Muscle of leg (tissue), 3 donors: ENCODE measurements at regions not wholly inside any gene's neighbourhood (a gene's known extent, or its start where the extent isn't known, plus 50 kb on each side); places are given as distances from the start of the nearest gene placed in this dataset.

ENCODE experiments used
- DNase-seq: peaks from one replicate; pipeline ENCODE4 v3.0.0; 2013
- H3K27ac ChIP-seq: one replicate; pipeline ENCODE4 v1.5.1; 2013; ENCODE audit warnings: mild to moderate bottlenecking, low read length, control low read depth
- H3K27me3 ChIP-seq: one replicate; pipeline ENCODE4 v1.6.1; 2013; ENCODE audit warnings: low read length; ENCODE audit not compliant: control insufficient read depth, insufficient read depth
- H3K36me3 ChIP-seq: one replicate; pipeline ENCODE4 v1.6.1; 2013; ENCODE audit warnings: low read length; ENCODE audit not compliant: control insufficient read depth, insufficient read depth
- H3K4me1 ChIP-seq: one replicate; pipeline ENCODE4 v1.6.1; 2013; ENCODE audit warnings: low read length; ENCODE audit not compliant: control insufficient read depth, insufficient read depth
- H3K4me3 ChIP-seq: one replicate; pipeline ENCODE4 v1.5.1; 2013; ENCODE audit warnings: low read length, control low read depth
- H3K9me3 ChIP-seq: replicated peaks from 2 replicates; pipeline ENCODE4 v1.6.1; 2013; ENCODE audit warnings: low read depth, low read length; ENCODE audit not compliant: control insufficient read depth
- WGBS: methylation state at CpG from one replicate; pipeline ENCODE4 v1.1.5; 2013; ENCODE audit warnings: missing lambda C conversion rate; ENCODE audit not compliant: insufficient coverage; 5-methylcytosine and 5-hydroxymethylcytosine counted together

- Histone ChIP-seq H3K27ac (no peak overlapping the region), H3K36me3 (no peaks in the 10 kb centered on the region), H3K4me3 (no peak overlapping the region), H3K27me3 (no peaks in the 10 kb centered on the region), H3K4me1 (peaks cover 28% of the 10 kb centered on the region), H3K9me3 (no peaks in the 10 kb centered on the region)
- DNase-seq, result no peak
- WGBS, result 82% methylated on average over 2 of the region's 3 CpGs
Observed at GRCh38 chr1:67937010-67937409, 103.7 kb upstream of the GNG12 start.

- Histone ChIP-seq H3K4me3 (no peak overlapping the region), H3K9me3 (no peaks in the 10 kb centered on the region), H3K27ac (no peak overlapping the region), H3K4me1 (peaks cover 28% of the 10 kb centered on the region), H3K27me3 (no peaks in the 10 kb centered on the region), H3K36me3 (no peaks in the 10 kb centered on the region)
- no peak for DNase-seq
- WGBS, result no CpG with 5 or more reads among the region's 1 CpG
Observed at GRCh38 chr1:67935560-67935959, 102.3 kb upstream of the GNG12 start.

GRCh38 chr1:67931198-67931597 lies 97.9 kb upstream of the GNG12 start:
- Histone ChIP-seq H3K4me1 (no peaks in the 10 kb centered on the region), H3K9me3 (no peaks in the 10 kb centered on the region), H3K36me3 (no peaks in the 10 kb centered on the region), H3K4me3 (no peak overlapping the region), H3K27ac (no peak overlapping the region), H3K27me3 (no peaks in the 10 kb centered on the region)
- no CpG with 5 or more reads among the region's 3 CpGs for WGBS
- DNase-seq, result no peak

GRCh38 chr1:67923074-67923473 lies 89.8 kb upstream of the GNG12 start:
- no peak overlapping the region for H3K4me3 ChIP-seq
- no peaks in the 10 kb centered on the region for H3K4me1 ChIP-seq
- H3K9me3 ChIP-seq, result no peaks in the 10 kb centered on the region
- no CpG with 5 or more reads among the region's 1 CpG for WGBS
- no peak for DNase-seq
- no peaks in the 10 kb centered on the region for H3K36me3 ChIP-seq
- no peak overlapping the region for H3K27ac ChIP-seq
- H3K27me3 ChIP-seq, result no peaks in the 10 kb centered on the region

GRCh38 chr1:67921725-67922489 lies 88.6 kb upstream of the GNG12 start:
- Histone ChIP-seq H3K9me3 (no peaks in the 10 kb centered on the region), H3K27ac (no peak overlapping the region), H3K4me3 (no peak overlapping the region), H3K36me3 (no peaks in the 10 kb centered on the region), H3K4me1 (no peaks in the 10 kb centered on the region), H3K27me3 (no peaks in the 10 kb centered on the region)
- 100% methylated on average over 1 of the region's 4 CpGs for WGBS
- DNase-seq, result no peak

GRCh38 chr1:67919274-67920072 lies 86.2 kb upstream of the GNG12 start:
- Histone ChIP-seq H3K27ac (no peak overlapping the region), H3K4me1 (no peaks in the 10 kb centered on the region), H3K27me3 (no peaks in the 10 kb centered on the region), H3K9me3 (no peaks in the 10 kb centered on the region), H3K4me3 (no peak overlapping the region), H3K36me3 (no peaks in the 10 kb centered on the region)
- WGBS, result 80% methylated on average over 1 of the region's 10 CpGs
- DNase-seq, result no peak

- Histone ChIP-seq H3K27ac (no peak overlapping the region), H3K36me3 (no peaks in the 10 kb centered on the region), H3K4me3 (no peak overlapping the region), H3K27me3 (no peaks in the 10 kb centered on the region), H3K4me1 (no peaks in the 10 kb centered on the region), H3K9me3 (no peaks in the 10 kb centered on the region)
- WGBS, result 83% methylated on average over 1 of the region's 2 CpGs
- DNase-seq, result no peak
Observed at GRCh38 chr1:67918067-67918466, 84.8 kb upstream of the GNG12 start.

GRCh38 chr1:67917006-67917405 lies 83.7 kb upstream of the GNG12 start:
- no peaks in the 10 kb centered on the region for H3K36me3 ChIP-seq
- H3K27me3 ChIP-seq, result no peaks in the 10 kb centered on the region
- H3K4me1 ChIP-seq, result no peaks in the 10 kb centered on the region
- no peak overlapping the region for H3K4me3 ChIP-seq
- no peak overlapping the region for H3K27ac ChIP-seq
- no peaks in the 10 kb centered on the region for H3K9me3 ChIP-seq
- DNase-seq, result no peak

- Histone ChIP-seq H3K9me3 (no peaks in the 10 kb centered on the region), H3K4me3 (no peak overlapping the region), H3K36me3 (no peaks in the 10 kb centered on the region), H3K4me1 (no peaks in the 10 kb centered on the region), H3K27me3 (no peaks in the 10 kb centered on the region), H3K27ac (no peak overlapping the region)
- no peak for DNase-seq
- 73% methylated on average over 5 of the region's 8 CpGs for WGBS
Observed at GRCh38 chr1:67916140-67916886, 83.0 kb upstream of the GNG12 start.

- 90% methylated on average over 1 of the region's 1 CpG for WGBS
- no peak overlapping the region for H3K27ac ChIP-seq
- no peak overlapping the region for H3K4me3 ChIP-seq
- H3K36me3 ChIP-seq, result no peaks in the 10 kb centered on the region
- no peaks in the 10 kb centered on the region for H3K27me3 ChIP-seq
- DNase-seq, result no peak
- no peaks in the 10 kb centered on the region for H3K4me1 ChIP-seq
- no peaks in the 10 kb centered on the region for H3K9me3 ChIP-seq
Observed at GRCh38 chr1:67909776-67910175, 76.5 kb upstream of the GNG12 start.
